ENCODE measurements at regions not wholly inside any gene's neighbourhood (a gene's known extent, or its start where the extent isn't known, plus 50 kb on each side); places are given as distances from the start of the nearest gene placed in this dataset.

- H3K4me1 ChIP-seq (ENCODE audit: control insufficient read depth in 4 of 4, insufficient read depth in 4 of 4, low read length in 3 of 4): no peaks in the 10 kb centered on the region
- no peak overlapping the region for H3K9ac ChIP-seq (ENCODE audit: low read depth in 1 of 2, low read length in 2 of 2)
- no peak overlapping the region for H3K4me3 ChIP-seq (ENCODE audit: low read depth in 1 of 3, low read length in 3 of 3)
- TF ChIP-seq JUND (IDR thresholded peaks at IDR 0.05): no peak
- no peak for TF ChIP-seq CTCF (IDR thresholded peaks at IDR 0.05; ENCODE audit: low read depth, low read length, missing input control)
- no peak for TF ChIP-seq RAD21 (IDR thresholded peaks at IDR 0.05)
- no peak for TF ChIP-seq FOXA2 (IDR thresholded peaks at IDR 0.05)
- no peak for TF ChIP-seq ATF3 (IDR thresholded peaks at IDR 0.05)
- TF ChIP-seq NR2F2 (IDR thresholded peaks at IDR 0.05): no peak
- no peak for TF ChIP-seq RXRA (IDR thresholded peaks at IDR 0.05)
- no peak for TF ChIP-seq FOXA1 (IDR thresholded peaks at IDR 0.05)
- TF ChIP-seq HNF4G (IDR thresholded peaks at IDR 0.05): no peak
- TF ChIP-seq TAF1 (conservative IDR thresholded peaks at IDR 0.05): no peak
- TF ChIP-seq EGR1 (IDR thresholded peaks at IDR 0.05; ENCODE audit: low read depth in 2 of 2): no peak
- TF ChIP-seq ZBTB33 (IDR thresholded peaks at IDR 0.05): no peak
- no peak for TF ChIP-seq MAX (IDR thresholded peaks at IDR 0.05)
- TF ChIP-seq YY1 (IDR thresholded peaks at IDR 0.05): no peak
- no peak for TF ChIP-seq HNF4A (conservative IDR thresholded peaks at IDR 0.05)
- no peak for TF ChIP-seq REST (IDR thresholded peaks at IDR 0.05)
- WGBS: 90% methylated on average over 15 of the region's 15 CpGs
- no peaks in the 10 kb centered on the region for H3K36me3 ChIP-seq (ENCODE audit: control insufficient read depth in 4 of 4, insufficient read depth in 3 of 4, low read depth in 1 of 4, low read length in 3 of 4)
- DNase-seq (ENCODE audit: low spot score): peak; percentile 16
- no peaks in the 10 kb centered on the region for H3K9me3 ChIP-seq (ENCODE audit: control insufficient read depth in 4 of 4, low read length in 3 of 4)
- no peaks in the 10 kb centered on the region for H3K27me3 ChIP-seq (ENCODE audit: control insufficient read depth in 4 of 4, insufficient read depth in 4 of 4, low read length in 3 of 4)
- H3K27ac ChIP-seq (ENCODE audit: low read depth in 1 of 2, low read length in 2 of 2): no peak overlapping the region
Measured at GRCh38 chr5:170439223-170439943, 50.2 kb upstream of the KCNMB1 start.
